ENCODE measurements at regions not wholly inside any gene's neighbourhood (a gene's known extent, or its start where the extent isn't known, plus 50 kb on each side); places are given as distances from the start of the nearest gene placed in this dataset.
A peak's percentile ranks its signal among the peaks of the same experiment; 100 is the strongest.

GRCh38 chr12:40602562-40602961 is 89.7 kb upstream of the CNTN1 start:
- TF ChIP-seq EP300 (IDR thresholded peaks at IDR 0.05; ENCODE audit: borderline replicate concordance in 1 of 2, low read depth in 1 of 2, low read length in 1 of 2) (peak in 1 of 2 experiments; percentile 15; a peak in 1 of 4 replicates), POLR2AphosphoS5 (IDR thresholded peaks at IDR 0.05; ENCODE audit: low read depth, low read length) (no peak), YY1 (IDR thresholded peaks at IDR 0.05; ENCODE audit: low read depth) (no peak), RFX5 (IDR thresholded peaks at IDR 0.05; ENCODE audit: low read length) (no peak)
